Common myeloid progenitor, CD34-positive (primary cell): ENCODE measurements at regions not wholly inside any gene's neighbourhood (a gene's known extent, or its start where the extent isn't known, plus 50 kb on each side); places are given as distances from the start of the nearest gene placed in this dataset.
"Not testable (repeated sequence)": the region's sequence is repeated elsewhere in the genome, so short reads cannot be mapped to it uniquely, and the experiment has no call there.

Experiments used
- CTCF ChIA-PET: fragments of 350-600 bp; sonication (Branson Sonifier 250); formaldehyde crosslinking; loops from one replicate; lab custom pipeline; 2021; ENCODE audit warnings: antibody characterized with exemption; lab: Charles Lee
- POLR2A ChIA-PET: fragments of 350-600 bp; sonication (Branson Sonifier 250); formaldehyde crosslinking; loops from one replicate; lab custom pipeline; 2021; ENCODE audit warnings: antibody characterized with exemption; lab: Charles Lee
- DNase-seq, 3 donors: peaks; one replicate each; pipeline versions ENCODE4 v3.0.0 to v3.0.0-alpha.2; 2013
- H3K27ac ChIP-seq, 2 experiments: 1 replicate in 1 of 2; 2 replicates in 1 of 2; pipeline ENCODE4 v1.7.0; 2013; ENCODE audit warnings: inconsistent platforms in 2 of 2, low read length in 2 of 2, mild to moderate bottlenecking in 2 of 2, low read depth in 1 of 2, moderate library complexity in 1 of 2; ENCODE audit not compliant: severe bottlenecking in 2 of 2, insufficient read depth in 1 of 2, poor library complexity in 1 of 2
- H3K27me3 ChIP-seq, 5 experiments: replicated peaks in 2 of 5; 1 replicate in 3 of 5; 2 replicates in 2 of 5; pipeline versions ENCODE4 v1.6.1 to v1.7.0; 2013; ENCODE audit warnings: low read length in 4 of 5, mild to moderate bottlenecking in 2 of 5, moderate library complexity in 2 of 5, inconsistent platforms in 1 of 5; ENCODE audit not compliant: insufficient read depth in 5 of 5, control insufficient read depth in 4 of 5
- H3K36me3 ChIP-seq, 4 experiments: 1 replicate in 2 of 4; 2 replicates in 2 of 4; pipeline versions ENCODE4 v1.6.1 to v1.7.0; 2013; ENCODE audit warnings: low read length in 3 of 4, control low read depth in 1 of 4, mild to moderate bottlenecking in 1 of 4; ENCODE audit not compliant: control insufficient read depth in 4 of 4, insufficient read depth in 4 of 4
- H3K4me1 ChIP-seq, 4 experiments: 1 replicate in 3 of 4; 2 replicates in 1 of 4; pipeline versions ENCODE4 v1.6.1 to v1.7.1; 2013; ENCODE audit warnings: low read length in 3 of 4, mild to moderate bottlenecking in 3 of 4, control low read depth in 1 of 4, inconsistent platforms in 1 of 4, moderate library complexity in 1 of 4; ENCODE audit not compliant: control insufficient read depth in 4 of 4, insufficient read depth in 4 of 4; ENCODE audit errors: control extremely low read depth in 1 of 4
- H3K4me3 ChIP-seq, 7 experiments: 1 replicate in 4 of 7; 2 replicates in 3 of 7; pipeline versions ENCODE4 v1.5.1 to v1.7.0; 2013; ENCODE audit warnings: mild to moderate bottlenecking in 7 of 7, low read length in 6 of 7, moderate library complexity in 6 of 7, inconsistent platforms in 2 of 7, low read depth in 2 of 7, control low read depth in 1 of 7; ENCODE audit not compliant: insufficient read depth in 4 of 7, control insufficient read depth in 1 of 7; ENCODE audit errors: extremely low read depth in 1 of 7
- H3K9me3 ChIP-seq, 5 experiments: 1 replicate in 4 of 5; 2 replicates in 1 of 5; pipeline versions ENCODE4 v1.6.1 to v1.7.1; 2013; ENCODE audit warnings: low read length in 4 of 5, mild to moderate bottlenecking in 2 of 5, inconsistent platforms in 1 of 5, low read depth in 1 of 5, moderate library complexity in 1 of 5; ENCODE audit not compliant: control insufficient read depth in 4 of 5, insufficient read depth in 2 of 5; ENCODE audit errors: control extremely low read depth in 1 of 5
- WGBS: methylation state at CpG from one replicate; pipeline ENCODE4 v1.1.5; 2013; ENCODE audit not compliant: insufficient coverage; 5-methylcytosine and 5-hydroxymethylcytosine counted together

- Histone ChIP-seq H3K4me1 (no peaks in the 10 kb centered on the region), H3K9me3 (peaks cover 0 to 5% (median 0%) of the 10 kb centered on the region in 5 experiments), H3K27ac (no peak overlapping the region), H3K4me3 (no peak overlapping the region), H3K27me3 (no peaks in the 10 kb centered on the region), H3K36me3 (no peaks in the 10 kb centered on the region)
- ChIA-PET POLR2A (no interaction called here), CTCF (no interaction called here)
- DNase-seq: no peak
- 98% methylated on average over 3 of the region's 6 CpGs for WGBS
Observed at GRCh38 chr10:10745291-10745690, 272.4 kb upstream of the CELF2 start.

DNA sequence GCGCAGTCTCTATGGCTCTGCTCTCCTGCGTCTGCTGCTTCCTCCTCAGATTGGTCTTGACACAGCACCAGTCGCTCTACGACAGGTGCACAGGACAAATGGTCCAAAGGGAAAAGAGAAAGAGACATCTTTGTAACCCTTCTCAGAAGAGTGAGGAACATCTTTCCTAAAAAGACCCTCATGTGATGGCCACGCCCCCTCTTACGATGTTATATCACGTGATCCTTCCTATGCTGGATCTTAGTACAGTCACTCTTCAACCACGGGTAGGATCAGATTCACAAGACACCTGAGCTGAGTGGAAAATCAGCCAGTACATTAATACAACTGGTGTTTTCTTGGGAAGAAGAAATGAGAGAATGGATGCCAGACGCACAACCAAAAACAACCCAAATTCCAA, 262.2 kb upstream of the CELF2 start:
- POLR2A ChIA-PET: no interaction called here
- WGBS: 95% methylated on average over 4 of the region's 9 CpGs
- CTCF ChIA-PET: no interaction called here

DNA sequence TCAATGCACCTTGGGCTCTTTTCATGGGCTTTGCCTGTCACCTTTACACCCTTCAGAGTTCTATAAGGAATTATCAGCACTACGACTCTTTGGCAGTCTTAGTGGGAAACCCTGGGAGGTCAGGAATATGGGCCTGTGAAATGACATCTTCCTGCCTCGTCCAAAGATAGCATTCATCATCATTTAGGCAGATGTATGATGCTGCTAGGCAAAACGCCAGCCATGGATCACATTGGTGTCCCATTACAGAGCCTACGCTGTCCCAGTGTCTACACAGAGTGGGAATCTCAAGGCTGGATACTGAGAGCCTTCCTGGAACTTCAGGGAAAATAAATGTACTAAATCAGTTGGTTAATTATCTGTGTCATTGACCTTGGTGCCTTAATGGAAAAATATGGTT, 259.4 kb upstream of the CELF2 start:
- no peak for DNase-seq
- 95% methylated on average over 4 of the region's 4 CpGs for WGBS
- no peak overlapping the region for H3K27ac ChIP-seq
- no peaks in the 10 kb centered on the region for H3K36me3 ChIP-seq
- ChIA-PET POLR2A (no interaction called here), CTCF (no interaction called here)
- no peaks in the 10 kb centered on the region for H3K27me3 ChIP-seq
- no peak overlapping the region for H3K4me3 ChIP-seq
- H3K9me3 ChIP-seq: no peaks in the 10 kb centered on the region
- no peaks in the 10 kb centered on the region for H3K4me1 ChIP-seq

More for the DNA sequence above, 262.2 kb upstream of the CELF2 start:
- no peaks in the 10 kb centered on the region for H3K27me3 ChIP-seq
- H3K36me3 ChIP-seq: no peaks in the 10 kb centered on the region
- H3K27ac ChIP-seq: no peak overlapping the region
- no peaks in the 10 kb centered on the region for H3K4me1 ChIP-seq
- H3K4me3 ChIP-seq: no peak overlapping the region
- DNase-seq: no peak
- H3K9me3 ChIP-seq: peaks cover 0 to 2% (median 0%) of the 10 kb centered on the region in 5 experiments

GRCh38 chr10:10759806-10760205, 257.9 kb upstream of the CELF2 start:
- H3K27me3 ChIP-seq, POLR2A ChIA-PET, DNase-seq, H3K36me3 ChIP-seq, CTCF ChIA-PET, H3K4me1 ChIP-seq, H3K4me3 ChIP-seq, H3K27ac ChIP-seq, H3K9me3 ChIP-seq: not testable (repeated sequence)
- 94% methylated on average over 5 of the region's 7 CpGs for WGBS

DNA sequence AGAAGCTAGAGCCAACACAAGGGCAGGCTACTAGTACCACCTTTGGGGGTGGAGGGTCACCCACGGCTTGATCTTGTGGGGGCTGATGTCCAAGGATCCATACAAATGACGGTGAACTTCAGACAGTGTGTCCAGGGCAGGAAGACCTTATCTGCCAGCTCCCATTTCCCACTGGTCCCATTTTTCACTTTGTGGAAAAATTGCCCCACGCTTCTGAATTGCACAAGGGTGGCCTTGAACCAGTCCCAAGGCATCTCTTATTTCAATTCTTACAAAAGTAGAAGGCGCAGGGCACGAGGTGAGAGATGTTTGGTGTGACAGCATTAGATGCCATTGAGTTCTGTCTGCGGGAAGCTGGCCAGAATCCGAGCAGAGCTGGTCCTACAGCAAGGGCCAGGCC, 252.7 kb upstream of the CELF2 start:
- no peak for DNase-seq
- Histone ChIP-seq H3K4me3 (no peak overlapping the region), H3K36me3 (no peaks in the 10 kb centered on the region), H3K9me3 (peaks cover 0 to 2% (median 0%) of the 10 kb centered on the region in 5 experiments), H3K27me3 (no peaks in the 10 kb centered on the region), H3K4me1 (no peaks in the 10 kb centered on the region), H3K27ac (no peak overlapping the region)
- WGBS: 96% methylated on average over 7 of the region's 7 CpGs
- CTCF ChIA-PET: no interaction called here
- POLR2A ChIA-PET: no interaction called here

- Histone ChIP-seq H3K4me3 (no peak overlapping the region), H3K4me1 (no peaks in the 10 kb centered on the region), H3K27ac (no peak overlapping the region), H3K9me3 (no peaks in the 10 kb centered on the region), H3K27me3 (no peaks in the 10 kb centered on the region), H3K36me3 (no peaks in the 10 kb centered on the region)
- 100% methylated on average over 3 of the region's 3 CpGs for WGBS
- CTCF ChIA-PET: no interaction called here
- POLR2A ChIA-PET: no interaction called here
- DNase-seq: no peak
Observed at GRCh38 chr10:10772411-10772810, 245.3 kb upstream of the CELF2 start.

DNA sequence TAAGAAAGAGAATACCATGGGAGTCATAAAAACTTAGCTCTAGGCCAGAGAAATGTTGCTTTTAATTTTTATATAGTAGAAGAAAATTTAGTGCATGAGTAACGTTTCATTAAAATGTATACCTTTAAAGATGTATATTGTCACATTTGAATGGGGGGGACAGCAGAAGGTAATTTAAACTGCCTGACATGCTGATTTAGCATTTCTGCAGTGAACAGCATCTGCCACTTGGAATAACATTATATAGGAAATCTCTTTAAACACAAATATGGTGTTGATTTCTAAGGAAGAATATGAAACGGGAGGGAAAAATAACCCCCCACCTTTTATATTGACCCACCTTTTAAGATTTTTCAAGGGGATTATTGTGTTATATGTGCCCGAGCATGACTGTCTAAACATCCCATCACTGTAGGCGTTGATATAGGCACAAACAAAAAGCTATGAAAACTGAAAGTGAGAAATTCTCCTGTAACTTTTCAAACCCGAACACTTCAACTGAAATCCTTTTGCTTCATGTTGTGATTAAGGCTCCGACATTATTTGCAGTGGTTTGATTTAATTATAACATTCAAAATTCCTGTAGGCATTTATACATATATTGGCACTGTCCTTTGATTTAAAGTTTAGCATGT, 244.7 kb upstream of the CELF2 start:
- WGBS: 80% methylated on average over 1 of the region's 6 CpGs
- Histone ChIP-seq H3K27me3 (no peaks in the 10 kb centered on the region), H3K4me1 (no peaks in the 10 kb centered on the region), H3K9me3 (no peaks in the 10 kb centered on the region), H3K36me3 (no peaks in the 10 kb centered on the region), H3K4me3 (no peak overlapping the region), H3K27ac (no peak overlapping the region)
- POLR2A ChIA-PET: no interaction called here
- CTCF ChIA-PET: no interaction called here
- no peak for DNase-seq
